HL-60 (cell line): ENCODE measurements at regions not wholly inside any gene's neighbourhood (a gene's known extent, or its start where the extent isn't known, plus 50 kb on each side); places are given as distances from the start of the nearest gene placed in this dataset.
A peak's percentile ranks its signal among the peaks of the same experiment; 100 is the strongest.

Experiments used
- DNase-seq, 2 experiments: peaks; one replicate each; pipeline ENCODE4 v3.0.0-alpha.2; 2010 to 2020; ENCODE audit warnings: low read depth in 1 of 2, low spot score in 1 of 2
- H3K27ac ChIP-seq: fragments of 250-450 bp; sonication (Bioruptor Pico); replicated peaks from 2 replicates; pipeline ENCODE4 v1.5.1; 2020; ENCODE audit warnings: mild to moderate bottlenecking, moderate library complexity
- H3K27me3 ChIP-seq: fragments of 250-450 bp; sonication (Bioruptor Pico); 2 replicates; pipeline ENCODE4 v1.5.1; 2021; ENCODE audit warnings: mild to moderate bottlenecking, moderate library complexity; ENCODE audit not compliant: insufficient read depth, poor library complexity, severe bottlenecking
- H3K4me3 ChIP-seq: replicated peaks from 2 replicates; pipeline ENCODE4 v1.5.1; 2011; ENCODE audit warnings: mild to moderate bottlenecking, control low read depth, low read length; ENCODE audit not compliant: insufficient read depth
- CTCF ChIP-seq: IDR thresholded peaks from one replicate; pipeline ENCODE4 v1.5.1; 2011; ENCODE audit warnings: low read length, control low read depth, inconsistent platforms; ENCODE audit not compliant: insufficient read depth
- GABPA ChIP-seq: IDR thresholded peaks from 2 replicates; pipeline ENCODE4 v1.6.1; 2012; ENCODE audit warnings: low read depth
- POLR2AphosphoS5 ChIP-seq: IDR thresholded peaks from 2 replicates; pipeline ENCODE4 v1.6.1; 2012; ENCODE audit warnings: low read depth
- REST ChIP-seq: IDR thresholded peaks from 2 replicates; pipeline ENCODE4 v1.6.1; 2012; ENCODE audit warnings: low read depth; ENCODE audit not compliant: insufficient replicate concordance
- SPI1 ChIP-seq: IDR thresholded peaks from 2 replicates; pipeline ENCODE4 v1.6.1; 2012; ENCODE audit warnings: low read depth, mild to moderate bottlenecking, borderline replicate concordance

GRCh38 chrX:143800150-143800549, 79.6 kb upstream of the SPANXN2 start:
- H3K27me3 ChIP-seq = no peaks in the 10 kb centered on the region
- DNase-seq = no peak
- H3K27ac ChIP-seq = no peak overlapping the region

GRCh38 chrX:143788265-143788664, 67.7 kb upstream of the SPANXN2 start:
- no peaks in the 10 kb centered on the region for H3K27me3 ChIP-seq
- TF ChIP-seq GABPA = no peak
- TF ChIP-seq SPI1 = peak; percentile 46; the same call in 1 of the 2 replicates
- TF ChIP-seq REST = no peak
- TF ChIP-seq POLR2AphosphoS5 = no peak
- TF ChIP-seq CTCF = peak; percentile 12
- peak in 1 of 2 experiments; percentile 23 for DNase-seq
- H3K4me3 ChIP-seq = no peak overlapping the region
- no peak overlapping the region for H3K27ac ChIP-seq

More at GRCh38 chrX:143800150-143800549, 79.6 kb upstream of the SPANXN2 start:
- H3K4me3 ChIP-seq = no peak overlapping the region
- no peak for TF ChIP-seq REST
- no peak for TF ChIP-seq GABPA
- no peak for TF ChIP-seq SPI1
- TF ChIP-seq POLR2AphosphoS5 = no peak
- TF ChIP-seq CTCF = no peak

- no peak for TF ChIP-seq REST
- no peak for TF ChIP-seq POLR2AphosphoS5
- no peak for TF ChIP-seq GABPA
- no peak for TF ChIP-seq SPI1
- no peak for TF ChIP-seq CTCF
- no peaks in the 10 kb centered on the region for H3K27me3 ChIP-seq
- H3K27ac ChIP-seq = no peak overlapping the region
- no peak overlapping the region for H3K4me3 ChIP-seq
- DNase-seq = no peak
Observed at GRCh38 chrX:143787341-143787740, 66.8 kb upstream of the SPANXN2 start.
